Stimulated activated CD4-positive, alpha-beta T cell treated with anti-CD3 and anti-CD28 coated beads, Interleukin-4, amount 100 ng/mL, for 4 hours (primary cell): ENCODE measurements at regions not wholly inside any gene's neighbourhood (a gene's known extent, or its start where the extent isn't known, plus 50 kb on each side); places are given as distances from the start of the nearest gene placed in this dataset.

Source experiments
- DNase-seq, 2 experiments: peaks; one replicate each; pipeline ENCODE4 v3.0.0-alpha.2; 2020

DNA sequence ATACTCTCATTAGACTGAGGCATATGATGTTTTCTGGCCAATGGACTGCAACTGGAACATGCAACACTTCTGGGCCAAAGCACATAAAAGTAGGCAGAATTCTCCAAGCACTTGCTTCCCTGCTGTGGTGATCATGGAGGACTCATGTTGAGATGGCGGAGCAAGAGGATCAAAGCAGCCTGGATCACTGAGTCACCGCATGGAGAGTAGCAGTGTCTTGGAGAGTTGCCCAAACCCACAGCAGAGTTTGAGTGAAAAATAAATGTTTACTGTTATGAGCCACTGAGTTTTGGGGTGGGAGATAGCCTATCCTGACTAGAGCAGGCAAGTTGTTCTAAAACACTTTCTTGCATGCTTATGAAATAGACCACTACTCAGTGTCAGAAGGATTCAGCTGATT, 359.5 kb downstream of the ZNF521 start:
- DNase-seq = no peak

DNA sequence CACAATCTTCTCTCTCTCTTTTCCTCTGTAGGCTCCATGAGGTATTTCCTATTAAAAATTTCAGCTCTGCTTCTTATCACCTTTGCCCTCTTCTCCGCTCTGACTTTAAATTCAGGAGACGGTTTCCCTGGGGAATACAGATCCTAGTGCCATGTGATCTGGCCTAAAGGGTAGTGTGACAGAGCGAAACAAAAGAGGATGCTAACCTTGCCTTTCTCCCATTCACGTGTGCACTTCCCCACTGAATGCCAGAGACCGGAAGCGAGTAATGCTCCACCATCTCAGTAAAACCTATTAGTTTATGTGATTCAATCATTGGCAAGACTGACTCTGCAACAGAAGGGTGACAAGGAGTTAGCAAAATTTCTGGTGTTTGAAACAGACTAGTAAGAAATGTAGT, 358.3 kb downstream of the ZNF521 start:
- DNase-seq = no peak

DNA sequence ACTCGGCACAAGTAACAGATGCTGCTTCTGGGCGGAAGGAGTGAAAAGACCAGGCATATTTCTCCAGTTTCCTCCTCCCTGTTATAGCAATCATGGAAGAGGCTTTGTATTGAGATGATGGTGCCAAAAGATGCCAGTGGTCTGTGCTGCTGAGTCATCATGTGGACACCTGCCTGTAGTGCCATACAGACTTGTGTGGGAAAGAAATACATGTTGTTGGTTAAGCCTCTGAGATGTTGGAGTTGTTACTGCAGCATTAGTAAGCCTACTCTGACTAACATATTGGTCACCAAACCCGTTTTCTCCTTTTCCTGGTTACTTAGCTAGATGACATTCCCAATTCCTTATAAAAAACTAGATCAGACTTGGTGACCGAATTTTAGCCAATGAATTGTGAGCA, 356.9 kb downstream of the ZNF521 start:
- DNase-seq = no peak

DNA sequence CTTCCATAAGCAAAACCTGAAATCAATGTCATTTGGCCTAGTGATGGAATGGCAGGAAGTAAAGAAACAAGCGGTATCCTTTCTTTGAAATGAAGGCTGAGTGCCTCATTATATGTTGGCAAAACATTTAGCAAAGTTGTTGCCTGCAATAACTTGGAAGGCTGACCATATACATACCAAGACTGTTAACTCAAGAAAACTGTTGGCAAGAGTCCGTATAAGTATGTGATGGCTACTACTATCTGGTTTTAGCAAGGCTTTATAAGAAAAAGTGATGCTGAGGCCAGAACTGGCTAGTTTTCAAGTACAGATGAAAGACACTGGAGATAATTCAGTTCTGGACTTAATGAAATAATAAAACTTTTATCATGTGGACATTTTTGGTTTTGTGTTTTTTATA, 356.2 kb downstream of the ZNF521 start:
- no peak for DNase-seq

DNA sequence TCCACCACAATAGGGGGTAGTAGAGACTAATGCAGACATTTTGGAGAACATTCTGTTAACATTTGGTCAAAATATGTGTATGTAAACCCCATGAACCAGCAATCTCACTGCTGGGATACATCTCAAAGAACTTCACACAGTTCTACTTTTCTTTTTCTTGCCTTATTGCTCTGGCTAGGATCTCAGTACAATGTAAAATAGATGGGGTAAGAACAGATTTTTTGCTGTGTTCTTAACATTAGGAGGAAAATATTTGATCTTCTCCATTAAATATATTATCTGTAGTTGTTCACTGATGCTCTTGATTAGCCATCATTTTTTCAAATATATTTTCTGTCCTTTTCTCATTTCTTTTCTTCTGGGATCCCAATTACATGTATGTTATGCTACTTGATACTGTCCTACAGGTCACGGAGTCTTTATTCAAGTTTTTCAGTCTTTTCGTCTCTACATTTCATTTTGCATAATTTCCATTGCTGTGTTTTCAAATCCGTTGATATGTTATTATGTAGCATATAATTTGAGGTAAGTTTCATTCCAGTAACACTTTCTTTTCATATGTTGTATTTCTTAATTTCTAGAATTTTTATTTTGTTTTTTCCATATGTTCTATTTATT, 352.2 kb downstream of the ZNF521 start:
- no peak for DNase-seq

DNA sequence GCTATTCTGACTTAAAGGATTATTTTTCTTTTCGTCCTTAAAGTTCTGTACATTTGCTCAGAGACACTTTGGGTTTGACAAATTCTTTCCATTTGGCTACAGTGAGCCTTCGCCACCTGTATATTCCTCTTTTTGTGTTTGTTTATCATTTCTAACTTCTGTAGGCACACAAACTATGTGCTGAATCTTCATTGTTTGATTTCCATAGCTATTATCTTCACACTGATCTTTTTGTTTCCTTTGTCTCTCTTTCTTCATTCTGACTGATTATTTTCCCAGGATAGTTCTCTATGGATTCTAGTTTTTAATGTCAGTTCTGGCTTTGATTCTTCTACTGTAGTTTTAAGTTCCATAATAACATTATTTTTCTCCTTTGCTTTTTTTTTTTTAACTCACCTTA, 350.2 kb downstream of the ZNF521 start:
- DNase-seq = no peak

DNA sequence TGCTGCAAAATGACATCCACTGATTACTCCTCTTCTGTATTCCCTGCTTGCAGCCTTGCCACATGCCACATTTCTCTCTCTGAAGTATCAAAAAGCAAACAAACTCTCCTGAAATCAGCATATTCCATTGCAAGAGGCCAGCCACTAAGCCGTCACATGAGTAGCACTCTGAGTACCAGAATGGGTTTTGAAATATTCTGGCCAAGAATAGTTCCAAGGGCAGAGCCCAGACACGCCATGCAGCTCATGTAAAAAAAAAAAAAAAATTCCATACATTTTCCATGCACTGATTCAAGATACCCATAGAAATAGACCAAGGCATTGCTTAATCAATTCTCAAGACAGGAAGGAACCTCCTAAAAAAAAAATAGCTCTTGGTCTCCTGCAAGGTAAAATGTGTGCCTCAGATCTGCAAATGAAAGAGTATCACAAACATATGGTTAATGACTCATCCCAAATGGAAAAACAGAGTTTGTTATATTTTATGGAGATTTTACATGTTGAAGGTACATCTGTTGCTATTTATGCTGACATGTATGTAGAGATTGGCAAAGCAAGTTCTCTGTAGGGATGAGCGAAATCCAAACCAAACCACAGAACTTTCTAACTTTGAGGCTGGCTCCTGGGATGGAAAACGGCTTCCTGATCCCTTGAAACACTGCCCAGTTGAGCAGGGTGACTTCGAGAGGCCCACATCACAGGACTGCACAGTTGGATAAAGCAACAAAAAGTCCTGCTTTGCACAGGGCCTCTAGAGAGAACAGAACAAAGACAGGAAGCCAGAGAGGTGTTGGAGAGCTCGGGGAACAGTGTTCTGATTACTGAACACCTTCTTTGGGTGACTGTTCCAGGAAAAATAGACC, 346.2 kb downstream of the ZNF521 start:
- DNase-seq = no peak

DNA sequence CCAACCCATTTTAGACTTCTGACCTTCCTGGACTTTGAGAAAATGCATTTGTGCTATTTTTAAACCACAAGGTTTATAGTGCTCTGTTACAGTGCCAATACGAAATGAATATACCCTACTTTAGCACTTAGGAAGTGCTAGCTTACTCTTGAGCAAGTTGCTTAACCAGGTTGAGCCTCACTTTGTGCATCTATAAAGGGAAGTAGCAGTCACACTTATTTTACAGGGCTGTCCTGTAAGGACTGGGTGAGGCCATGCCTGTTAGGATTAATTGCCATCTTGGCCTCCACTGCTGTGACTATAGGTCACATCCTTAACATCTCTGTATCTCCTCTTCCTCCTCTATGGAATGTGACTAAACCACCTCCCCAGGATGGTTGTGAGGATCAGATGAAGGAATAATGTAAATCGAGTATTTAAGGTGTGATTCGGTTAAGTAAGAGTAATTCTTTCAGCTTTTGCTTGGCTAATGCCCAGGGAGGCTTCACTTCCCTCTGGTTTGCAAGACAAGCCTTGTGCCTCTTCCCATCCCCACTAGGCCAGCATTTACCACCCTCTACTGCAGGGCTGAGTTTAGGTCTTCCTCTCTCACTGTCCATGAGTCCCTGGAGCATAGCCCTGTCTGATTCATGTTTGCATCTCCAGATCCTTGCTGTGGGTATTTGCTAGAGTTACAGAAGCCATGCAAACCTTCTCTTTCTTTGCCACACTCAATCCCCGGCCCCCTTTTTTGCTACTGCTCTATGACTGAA, 341.2 kb downstream of the ZNF521 start:
- no peak for DNase-seq
